K562 (cell line): ENCODE measurements at regions not wholly inside any gene's neighbourhood (a gene's known extent, or its start where the extent isn't known, plus 50 kb on each side); places are given as distances from the start of the nearest gene placed in this dataset.
A peak's percentile ranks its signal among the peaks of the same experiment; 100 is the strongest.
"Not testable (repeated sequence)": the region's sequence is repeated elsewhere in the genome, so short reads cannot be mapped to it uniquely, and the experiment has no call there.

Experiments used
- ATAC-seq: fragments of 200-7000 bp; cut with Tn5 transposase; 3 replicates; pipeline ENCODE4 v1.9.1; 2020; ENCODE audit warnings: moderate library complexity
- BruUV-seq: library from RNA; stranded (reverse); fragments of 400-500 nt; replicated peaks from 2 replicates; lab custom pipeline; 2021; lab: Mats Ljungman, UMichigan
- CTCF ChIA-PET: fragments of 300-600 bp; formaldehyde crosslinking; extraction: SDS; loops from one replicate; lab custom pipeline; 2021; ENCODE audit warnings: low intra/inter-chr PET ratio; lab: Yijun Ruan, JAX
- POLR2A ChIA-PET: fragments of 300-600, 350-650 bp; sonication (Branson Sonifier 250); formaldehyde crosslinking; extraction: SDS; loops from one replicate; lab custom pipeline; 2021; ENCODE audit warnings: antibody characterized with exemption, inconsistent platforms; lab: Yijun Ruan, JAX
- DNase-seq, 4 experiments: peaks; one replicate each; pipeline versions ENCODE4 v3.0.0 to v3.0.0-alpha.2; 2011 to 2018; ENCODE audit warnings: low spot score in 3 of 4, mixed read lengths in 3 of 4; ENCODE audit errors: extremely low read depth in 1 of 4
- FAIRE-seq: peaks from 2 replicates; lab custom pipeline; 2011; peaks lifted over from hg19 to GRCh38; lab: Jason Lieb, UNC
- H2AFZ ChIP-seq: 2 replicates; pipeline ENCODE4 v1.6.0; 2011; ENCODE audit warnings: low read depth, low read length, control low read depth, inconsistent platforms
- H3K27ac ChIP-seq: fragments of 200-600 bp; 3 replicates; pipeline ENCODE4 v1.8.0; 2011; ENCODE audit warnings: low read depth, mild to moderate bottlenecking, control low read depth, inconsistent platforms, low read length, moderate library complexity, mixed read lengths; ENCODE audit errors: extremely low read depth
- H3K27me3 ChIP-seq, 2 experiments: fragments of 300-600 bp in 1 of 2; 2 replicates in 1 of 2; 3 replicates in 1 of 2; pipeline versions ENCODE4 v1.6.0 to v1.8.0; 2011; ENCODE audit warnings: inconsistent platforms in 2 of 2, low read length in 2 of 2, mild to moderate bottlenecking in 1 of 2, mixed read lengths in 1 of 2, moderate library complexity in 1 of 2; ENCODE audit not compliant: control insufficient read depth in 2 of 2, insufficient read depth in 2 of 2
- H3K36me3 ChIP-seq: fragments of 300-600 bp; 3 replicates; pipeline ENCODE4 v1.8.0; 2011; ENCODE audit warnings: mild to moderate bottlenecking, low read length, inconsistent platforms; ENCODE audit not compliant: control insufficient read depth, insufficient read depth
- H3K4me1 ChIP-seq, 2 experiments: fragments of 200-600 bp in 1 of 2; replicated peaks in 1 of 2; 2 replicates in 1 of 2; 3 replicates in 1 of 2; pipeline versions ENCODE4 v1.5.1 to v1.8.0; 2011; ENCODE audit warnings: inconsistent platforms in 2 of 2, low read length in 2 of 2, mild to moderate bottlenecking in 1 of 2, mixed read lengths in 1 of 2, moderate library complexity in 1 of 2; ENCODE audit not compliant: control insufficient read depth in 2 of 2, insufficient read depth in 2 of 2
- H3K4me2 ChIP-seq: 2 replicates; pipeline ENCODE4 v1.6.1; 2011; ENCODE audit warnings: low read length, control low read depth, inconsistent platforms, mixed read lengths; ENCODE audit not compliant: insufficient read depth
- H3K4me3 ChIP-seq: fragments of 200-600 bp; sonication (generic), shearing (Covaris generic); 2 replicates; pipeline ENCODE4 v1.5.1; 2016; ENCODE audit warnings: control low read depth, inconsistent platforms
- H3K79me2 ChIP-seq: fragments of 200-600 bp; 3 replicates; pipeline ENCODE4 v1.8.0; 2011; ENCODE audit warnings: low read length, inconsistent platforms; ENCODE audit not compliant: control insufficient read depth, insufficient read depth
- H3K9ac ChIP-seq, 2 experiments: 2 replicates each; pipeline versions ENCODE4 v1.6.0 to v1.6.1; 2011; ENCODE audit warnings: low read depth in 2 of 2, low read length in 2 of 2, control low read depth in 1 of 2, inconsistent platforms in 1 of 2, mild to moderate bottlenecking in 1 of 2, mixed read lengths in 1 of 2; ENCODE audit not compliant: insufficient read depth in 1 of 2
- H3K9me1 ChIP-seq: one replicate; pipeline ENCODE4 v1.6.0; 2011; ENCODE audit warnings: inconsistent platforms, mild to moderate bottlenecking, low read length, moderate library complexity; ENCODE audit not compliant: control insufficient read depth, insufficient read depth
- H3K9me3 ChIP-seq: replicated peaks from 2 replicates; pipeline ENCODE4 v1.5.1; 2011; ENCODE audit warnings: low read depth, low read length, inconsistent platforms; ENCODE audit not compliant: control insufficient read depth, insufficient read depth
- H4K20me1 ChIP-seq: replicated peaks from 2 replicates; pipeline ENCODE4 v1.6.1; 2011; ENCODE audit warnings: low read length, inconsistent platforms, mixed read lengths; ENCODE audit not compliant: control insufficient read depth, insufficient read depth
- ATF1 ChIP-seq, 2 experiments: fragments of 450-650 bp in 1 of 2; IDR thresholded peaks; 2 replicates each; pipeline ENCODE4 v1.6.1; 2016; ENCODE audit warnings: missing compliant biosample characterization in 1 of 2, missing genetic modification characterization in 1 of 2
- L3MBTL2 ChIP-seq: fragments of 450-650 bp; IDR thresholded peaks from 2 replicates; pipeline ENCODE4 v1.6.1; 2016; ENCODE audit warnings: mild to moderate bottlenecking, moderate library complexity
- RB1 ChIP-seq: fragments of 450-650 bp; IDR thresholded peaks from 2 replicates; pipeline ENCODE4 v1.6.1; 2017; ENCODE audit warnings: low read depth, mild to moderate bottlenecking
- WGBS: fragments of 100-300 bp; shearing (Covaris generic); methylation state at CpG from one replicate; pipeline ENCODE4 v1.1.6; 2016; ENCODE audit warnings: low coverage, mixed read lengths; ENCODE audit not compliant: insufficient coverage; ENCODE audit errors: missing lambda C conversion rate; 5-methylcytosine and 5-hydroxymethylcytosine counted together
- in situ Hi-C: fragments of 300-500 bp; cut with MboI; formaldehyde crosslinking; loops from 4 replicates; pipeline ENCODE4 v1.15.0; 2018; ENCODE audit warnings: inconsistent platforms, mixed read lengths
- intact Hi-C: fragments of 100-400 bp; cut with micrococcal nuclease; formaldehyde crosslinking; loops from 2 replicates; pipeline ENCODE4 v1.14.2; 2022
- TF ChIP-seq, protein P1 (sequence below), 2 experiments: fragments of 450-650 bp; formaldehyde crosslinking in 1 of 2; IDR thresholded peaks; 2 replicates each; pipeline versions ENCODE4 v1.4.0 to v1.6.1; 2014 to 2020; ENCODE audit warnings: mild to moderate bottlenecking in 2 of 2, borderline replicate concordance in 1 of 2, low read depth in 1 of 2
- TF ChIP-seq, protein P2 (sequence below): sonication (generic); formaldehyde crosslinking; IDR thresholded peaks from 2 replicates; pipeline ENCODE4 v1.9.0; 2022; ENCODE audit warnings: mild to moderate bottlenecking, missing genetic modification reagents
- TF ChIP-seq, protein P3 (sequence below): sonication (generic); formaldehyde crosslinking; IDR thresholded peaks from 2 replicates; pipeline ENCODE4 v1.5.0; 2020; ENCODE audit warnings: missing genetic modification reagents
- TF ChIP-seq, protein P4 (sequence below): sonication (generic); formaldehyde crosslinking; IDR thresholded peaks from 2 replicates; pipeline ENCODE4 v1.9.0; 2022; ENCODE audit warnings: mild to moderate bottlenecking, missing genetic modification reagents

DNA sequence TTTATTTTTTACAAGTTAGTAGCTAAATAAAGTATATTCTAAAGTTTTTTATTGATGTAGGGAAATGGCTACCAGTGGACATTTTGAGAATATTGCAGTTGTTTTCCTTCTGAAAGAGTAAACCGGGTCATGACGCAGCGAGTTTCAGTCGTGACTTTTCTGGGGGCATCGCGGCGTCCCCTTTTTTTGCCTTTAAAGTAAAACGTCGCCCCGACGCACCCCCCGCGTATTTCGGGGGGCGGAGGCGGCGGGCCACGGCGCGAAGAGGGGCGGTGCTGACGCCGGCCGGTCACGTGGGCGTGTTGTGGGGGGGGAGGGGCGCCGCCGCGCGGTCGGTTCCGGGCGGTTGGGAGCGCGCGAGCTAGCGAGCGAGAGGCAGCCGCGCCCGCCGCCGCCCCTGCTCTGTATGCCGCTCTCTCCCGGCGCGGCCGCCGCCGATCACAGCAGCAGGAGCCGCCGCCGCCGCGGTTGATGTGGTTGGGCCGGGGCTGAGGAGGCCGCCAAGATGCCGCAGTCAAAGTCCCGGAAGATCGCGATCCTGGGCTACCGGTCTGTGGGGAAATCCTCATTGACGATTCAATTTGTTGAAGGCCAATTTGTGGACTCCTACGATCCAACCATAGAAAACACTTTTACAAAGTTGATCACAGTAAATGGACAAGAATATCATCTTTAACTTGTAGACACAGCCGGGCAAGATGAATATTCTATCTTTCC, 57.5 kb downstream of the SYT15B start (continued):
- TF ChIP-seq, protein P1, sequence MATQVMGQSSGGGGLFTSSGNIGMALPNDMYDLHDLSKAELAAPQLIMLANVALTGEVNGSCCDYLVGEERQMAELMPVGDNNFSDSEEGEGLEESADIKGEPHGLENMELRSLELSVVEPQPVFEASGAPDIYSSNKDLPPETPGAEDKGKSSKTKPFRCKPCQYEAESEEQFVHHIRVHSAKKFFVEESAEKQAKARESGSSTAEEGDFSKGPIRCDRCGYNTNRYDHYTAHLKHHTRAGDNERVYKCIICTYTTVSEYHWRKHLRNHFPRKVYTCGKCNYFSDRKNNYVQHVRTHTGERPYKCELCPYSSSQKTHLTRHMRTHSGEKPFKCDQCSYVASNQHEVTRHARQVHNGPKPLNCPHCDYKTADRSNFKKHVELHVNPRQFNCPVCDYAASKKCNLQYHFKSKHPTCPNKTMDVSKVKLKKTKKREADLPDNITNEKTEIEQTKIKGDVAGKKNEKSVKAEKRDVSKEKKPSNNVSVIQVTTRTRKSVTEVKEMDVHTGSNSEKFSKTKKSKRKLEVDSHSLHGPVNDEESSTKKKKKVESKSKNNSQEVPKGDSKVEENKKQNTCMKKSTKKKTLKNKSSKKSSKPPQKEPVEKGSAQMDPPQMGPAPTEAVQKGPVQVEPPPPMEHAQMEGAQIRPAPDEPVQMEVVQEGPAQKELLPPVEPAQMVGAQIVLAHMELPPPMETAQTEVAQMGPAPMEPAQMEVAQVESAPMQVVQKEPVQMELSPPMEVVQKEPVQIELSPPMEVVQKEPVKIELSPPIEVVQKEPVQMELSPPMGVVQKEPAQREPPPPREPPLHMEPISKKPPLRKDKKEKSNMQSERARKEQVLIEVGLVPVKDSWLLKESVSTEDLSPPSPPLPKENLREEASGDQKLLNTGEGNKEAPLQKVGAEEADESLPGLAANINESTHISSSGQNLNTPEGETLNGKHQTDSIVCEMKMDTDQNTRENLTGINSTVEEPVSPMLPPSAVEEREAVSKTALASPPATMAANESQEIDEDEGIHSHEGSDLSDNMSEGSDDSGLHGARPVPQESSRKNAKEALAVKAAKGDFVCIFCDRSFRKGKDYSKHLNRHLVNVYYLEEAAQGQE (IDR thresholded peaks at IDR 0.05; ENCODE audit: borderline replicate concordance) = peak; percentile 30
- TF ChIP-seq, protein P1 (CRISPR knock-in tag; IDR thresholded peaks at IDR 0.05; ENCODE audit: low read depth) = not testable (repeated sequence)
- TF ChIP-seq, protein P2, sequence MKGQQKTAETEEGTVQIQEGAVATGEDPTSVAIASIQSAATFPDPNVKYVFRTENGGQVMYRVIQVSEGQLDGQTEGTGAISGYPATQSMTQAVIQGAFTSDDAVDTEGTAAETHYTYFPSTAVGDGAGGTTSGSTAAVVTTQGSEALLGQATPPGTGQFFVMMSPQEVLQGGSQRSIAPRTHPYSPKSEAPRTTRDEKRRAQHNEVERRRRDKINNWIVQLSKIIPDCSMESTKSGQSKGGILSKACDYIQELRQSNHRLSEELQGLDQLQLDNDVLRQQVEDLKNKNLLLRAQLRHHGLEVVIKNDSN = peak; percentile 75
- TF ChIP-seq, protein P3, sequence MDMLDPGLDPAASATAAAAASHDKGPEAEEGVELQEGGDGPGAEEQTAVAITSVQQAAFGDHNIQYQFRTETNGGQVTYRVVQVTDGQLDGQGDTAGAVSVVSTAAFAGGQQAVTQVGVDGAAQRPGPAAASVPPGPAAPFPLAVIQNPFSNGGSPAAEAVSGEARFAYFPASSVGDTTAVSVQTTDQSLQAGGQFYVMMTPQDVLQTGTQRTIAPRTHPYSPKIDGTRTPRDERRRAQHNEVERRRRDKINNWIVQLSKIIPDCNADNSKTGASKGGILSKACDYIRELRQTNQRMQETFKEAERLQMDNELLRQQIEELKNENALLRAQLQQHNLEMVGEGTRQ (CRISPR knock-in tag) = 0 out of 2 replicates have a peak, but pooled peaks have one; percentile 36
- TF ChIP-seq L3MBTL2 = peak; percentile 60
- TF ChIP-seq, protein P4, sequence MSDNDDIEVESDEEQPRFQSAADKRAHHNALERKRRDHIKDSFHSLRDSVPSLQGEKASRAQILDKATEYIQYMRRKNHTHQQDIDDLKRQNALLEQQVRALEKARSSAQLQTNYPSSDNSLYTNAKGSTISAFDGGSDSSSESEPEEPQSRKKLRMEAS (CRISPR knock-in tag) = 0 out of 2 replicates have a peak, but pooled peaks have one; percentile 29
- 0 out of 2 replicates have a peak, but pooled peaks have one; percentile 35 for TF ChIP-seq RB1
- not testable (repeated sequence) for TF ChIP-seq ATF1 (CRISPR knock-in tag; IDR thresholded peaks at IDR 0.05)
- peak; percentile 58 for TF ChIP-seq ATF1 (tag; IDR thresholded peaks at IDR 0.05)
- TF ChIP-seq, all 486 proteins: peak for 24; not testable (repeated sequence) for 462

DNA sequence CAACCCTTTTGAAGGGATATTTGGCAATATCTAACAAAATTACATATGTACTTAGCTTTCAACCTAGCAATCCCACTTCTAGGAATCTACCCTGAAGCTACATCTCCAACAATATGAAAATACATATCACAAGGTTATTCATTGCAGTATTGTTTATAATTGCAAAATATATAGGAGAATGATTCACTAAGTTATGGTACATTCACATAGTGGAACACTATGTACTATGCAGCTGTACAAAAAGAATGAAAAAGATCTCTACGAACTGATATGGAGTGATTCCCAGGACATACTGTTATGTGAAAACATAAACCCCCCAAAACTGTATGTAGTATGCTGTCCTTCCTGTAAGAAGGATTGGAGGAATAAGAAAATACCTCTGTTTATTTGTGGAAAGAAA, 62.1 kb downstream of the SYT15B start:
- FAIRE-seq, H3K9me1 ChIP-seq, H3K9ac ChIP-seq, ATAC-seq, intact Hi-C loops, POLR2A ChIA-PET, H2AFZ ChIP-seq, H3K4me2 ChIP-seq, H3K36me3 ChIP-seq, H3K79me2 ChIP-seq, H3K27ac ChIP-seq, H3K4me3 ChIP-seq, in situ Hi-C loops, H3K4me1 ChIP-seq, H3K27me3 ChIP-seq, BruUV-seq, H3K9me3 ChIP-seq, CTCF ChIA-PET, H4K20me1 ChIP-seq, DNase-seq: not testable (repeated sequence)
- WGBS = 0% methylated on average over 1 of the region's 1 CpG
